ENCODE measurements at regions not wholly inside any gene's neighbourhood (a gene's known extent, or its start where the extent isn't known, plus 50 kb on each side); places are given as distances from the start of the nearest gene placed in this dataset.

DNA sequence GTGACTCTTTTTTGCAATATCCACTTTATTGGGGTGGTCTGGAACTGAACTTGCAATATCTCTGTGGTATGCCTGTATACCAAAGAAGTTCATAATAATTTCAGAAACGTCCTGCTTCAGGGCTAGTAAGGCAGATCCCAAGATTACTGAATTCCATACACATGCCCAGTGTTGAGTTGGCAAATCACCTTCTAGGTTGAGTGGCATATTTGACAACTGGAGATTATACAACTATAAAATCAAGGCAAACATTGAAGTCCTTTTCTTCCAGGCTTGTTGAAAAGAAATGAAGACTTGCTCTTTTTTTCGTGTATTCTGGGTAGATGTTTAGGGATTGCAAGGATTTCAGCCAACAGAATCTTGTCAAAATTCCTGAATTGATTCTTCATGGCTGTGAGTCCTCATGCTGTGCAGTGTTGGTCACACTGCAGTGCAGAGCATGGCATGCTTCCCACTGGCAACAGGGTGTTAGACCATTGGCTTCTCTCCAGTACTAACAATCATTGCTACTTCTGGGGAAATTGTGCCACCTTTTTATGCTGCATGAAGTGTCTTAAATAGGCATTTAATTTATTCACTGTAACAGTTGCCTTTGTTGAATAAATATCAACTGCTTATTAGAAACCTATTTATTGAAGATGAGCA, 367.1 kb upstream of the ADGRL4 start:
- no peak overlapping the region; the same call in 1 of the 2 replicates for H2AFZ ChIP-seq (ENCODE audit: low read length)
- no peaks in the 10 kb centered on the region for H3K9me3 ChIP-seq (ENCODE audit: insufficient read depth in 2 of 2, low read depth in 1 of 2, low read length in 1 of 2)
- H3K14ac ChIP-seq (ENCODE audit: insufficient read length): no peak overlapping the region
- H3K4me1 ChIP-seq (replicated peaks in 1 of 4; ENCODE audit: control insufficient read depth in 3 of 4, insufficient read depth in 4 of 4, low read length in 3 of 4): peaks cover 0 to 3% (median 1%) of the 10 kb centered on the region in 4 experiments; a peak in 2 of 7 replicates
- ChIA-PET CTCF (ENCODE audit: partially characterized antibody) (no interaction called here), POLR2A (ENCODE audit: partially characterized antibody) (no interaction called here)
- WGBS, 2 experiments (ENCODE audit: extremely low coverage in 1 of 2, insufficient coverage in 1 of 2, insufficient read length in 1 of 2, insufficient replicate concordance in 2 of 2, low coverage in 1 of 2, low lambda C conversion rate in 2 of 2, missing lambda C conversion rate in 1 of 2): 88% methylated on average over 2 of the region's 2 CpGs; no CpG with 5 or more reads in 1 of the 2 experiments
- FAIRE-seq (no peak), DNase-seq (ENCODE audit: low read depth in 1 of 2, low spot score in 2 of 2) (no peak)
- no peaks in the 10 kb centered on the region for H4K20me1 ChIP-seq (replicated peaks in 1 of 2; ENCODE audit: control insufficient read depth in 1 of 2, insufficient read depth in 2 of 2, low read length in 2 of 2)
- H3K36me3 ChIP-seq (ENCODE audit: control insufficient read depth in 2 of 4, insufficient read depth in 4 of 4, low read length in 3 of 4): no peaks in the 10 kb centered on the region
- no peak overlapping the region for H4K8ac ChIP-seq (ENCODE audit: extremely low read depth, insufficient read depth, low read length)
- no peak overlapping the region for H3K4ac ChIP-seq (replicated peaks; ENCODE audit: insufficient read length, low read depth, low read length)
- no peak overlapping the region for H3K4me2 ChIP-seq (ENCODE audit: insufficient read depth in 1 of 2, low read depth in 2 of 2, low read length in 2 of 2)
- no peak overlapping the region for H2BK5ac ChIP-seq (ENCODE audit: low read depth, low read length)
- no peak overlapping the region for H3K23ac ChIP-seq (ENCODE audit: insufficient read length)
- H2BK120ac ChIP-seq (replicated peaks; ENCODE audit: low read depth, low read length): no peak overlapping the region
- no peaks in the 10 kb centered on the region for H3K27me3 ChIP-seq (replicated peaks in 1 of 4; ENCODE audit: control insufficient read depth in 3 of 4, extremely low read depth in 1 of 4, insufficient read depth in 3 of 4, low read length in 3 of 4)
- no peak overlapping the region for H2BK15ac ChIP-seq (ENCODE audit: low read length)
- no peak overlapping the region for H4K91ac ChIP-seq (replicated peaks; ENCODE audit: insufficient read length, low read length)
- H3K79me1 ChIP-seq (ENCODE audit: low read depth, low read length): no peaks in the 10 kb centered on the region
- TF ChIP-seq RBBP5 (IDR thresholded peaks at IDR 0.05; ENCODE audit: borderline replicate concordance, low read depth, low read length) (no peak), RXRA (IDR thresholded peaks at IDR 0.05; ENCODE audit: insufficient read depth, low read depth, low read length) (no peak), BACH1 (IDR thresholded peaks at IDR 0.05; ENCODE audit: low read length) (no peak), NANOG (IDR thresholded peaks at IDR 0.05; ENCODE audit: insufficient read depth, low read depth, low read length, poor library complexity, severe bottlenecking) (no peak)
- TF ChIP-seq, protein P1, sequence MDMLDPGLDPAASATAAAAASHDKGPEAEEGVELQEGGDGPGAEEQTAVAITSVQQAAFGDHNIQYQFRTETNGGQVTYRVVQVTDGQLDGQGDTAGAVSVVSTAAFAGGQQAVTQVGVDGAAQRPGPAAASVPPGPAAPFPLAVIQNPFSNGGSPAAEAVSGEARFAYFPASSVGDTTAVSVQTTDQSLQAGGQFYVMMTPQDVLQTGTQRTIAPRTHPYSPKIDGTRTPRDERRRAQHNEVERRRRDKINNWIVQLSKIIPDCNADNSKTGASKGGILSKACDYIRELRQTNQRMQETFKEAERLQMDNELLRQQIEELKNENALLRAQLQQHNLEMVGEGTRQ (IDR thresholded peaks at IDR 0.05; ENCODE audit: low read length): no peak
- H3K79me2 ChIP-seq (ENCODE audit: control insufficient read depth in 1 of 2, insufficient read depth in 2 of 2, low read length in 2 of 2): no peaks in the 10 kb centered on the region
- H3K23me2 ChIP-seq (ENCODE audit: low read depth, low read length): no peaks in the 10 kb centered on the region; the same call in 1 of the 2 replicates
- no peak overlapping the region for H3K56ac ChIP-seq (replicated peaks; ENCODE audit: insufficient read length, low read depth, low read length)
- H3K27ac ChIP-seq (ENCODE audit: low read depth, low read length): no peak overlapping the region
- no peak overlapping the region for H3K9ac ChIP-seq (replicated peaks in 1 of 4; ENCODE audit: extremely low read depth in 1 of 4, low read depth in 3 of 4, low read length in 3 of 4)
- no peak overlapping the region; the same call in 1 of the 2 replicates for H2BK20ac ChIP-seq (ENCODE audit: low read length)
- H2AK5ac ChIP-seq (ENCODE audit: low read depth, low read length): peak overlapping the region; percentile 69; the same call in 1 of the 2 replicates
- no peak overlapping the region for H3K18ac ChIP-seq (ENCODE audit: extremely low read depth, low read length)
- no peak overlapping the region for H4K5ac ChIP-seq (ENCODE audit: insufficient read length, low read depth, low read length)
- H2BK12ac ChIP-seq (ENCODE audit: low read depth, low read length): no peak overlapping the region
- no peak overlapping the region for H3K4me3 ChIP-seq (ENCODE audit: extremely low read depth in 1 of 4, insufficient read depth in 2 of 4, low read depth in 3 of 4, low read length in 4 of 4)

Measured in H1 (cell line).